ENCODE measurements at regions not wholly inside any gene's neighbourhood (a gene's known extent, or its start where the extent isn't known, plus 50 kb on each side); places are given as distances from the start of the nearest gene placed in this dataset.

DNA sequence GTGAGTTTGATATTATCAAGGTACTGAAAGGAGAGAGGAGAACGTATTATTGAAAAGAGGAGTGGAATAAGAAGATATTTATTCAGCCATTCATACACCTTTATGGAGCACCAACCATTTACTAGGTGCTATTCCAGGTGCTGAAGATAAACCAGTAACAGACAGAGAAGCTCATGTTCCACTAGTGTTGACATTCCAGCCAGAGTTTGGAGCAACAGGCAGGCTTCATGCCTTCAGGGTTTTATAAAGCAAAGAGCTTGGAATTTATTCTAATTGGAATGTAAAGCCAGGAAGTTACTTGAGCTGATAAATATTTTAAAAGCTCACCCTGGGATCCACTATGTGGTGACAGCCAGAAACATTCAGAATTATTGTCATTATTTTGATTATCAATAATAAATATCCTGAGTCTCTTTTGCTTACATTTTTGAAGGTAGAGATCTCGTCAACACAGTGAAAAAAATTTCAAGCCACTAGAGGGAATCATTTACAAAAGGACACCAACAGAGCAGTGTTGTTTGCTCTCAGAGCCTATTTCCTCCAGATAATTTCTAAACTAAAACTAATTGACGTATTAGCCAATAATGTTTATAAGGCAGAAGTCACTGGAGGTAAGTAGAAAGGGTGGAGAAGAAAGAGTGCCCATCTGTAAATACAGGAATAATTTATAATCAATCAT is 172.0 kb downstream of the KCNA4 start:
- peaks cover 17% of the 10 kb centered on the region for H3K9me3 Mint-ChIP-seq
- intact Hi-C loops (cut with micrococcal nuclease), result no loop called here
- H3K27ac Mint-ChIP-seq, result no peak overlapping the region
- DNase-seq (ENCODE audit: low spot score), result no peak
- no peaks in the 10 kb centered on the region for H3K27me3 Mint-ChIP-seq (ENCODE audit: low read depth)
- no peaks in the 10 kb centered on the region for H3K4me1 Mint-ChIP-seq (ENCODE audit: low read depth)
- H3K36me3 Mint-ChIP-seq (ENCODE audit: low read depth), result no peaks in the 10 kb centered on the region
- H3K4me3 Mint-ChIP-seq (ENCODE audit: low read depth), result no peak overlapping the region

DNA sequence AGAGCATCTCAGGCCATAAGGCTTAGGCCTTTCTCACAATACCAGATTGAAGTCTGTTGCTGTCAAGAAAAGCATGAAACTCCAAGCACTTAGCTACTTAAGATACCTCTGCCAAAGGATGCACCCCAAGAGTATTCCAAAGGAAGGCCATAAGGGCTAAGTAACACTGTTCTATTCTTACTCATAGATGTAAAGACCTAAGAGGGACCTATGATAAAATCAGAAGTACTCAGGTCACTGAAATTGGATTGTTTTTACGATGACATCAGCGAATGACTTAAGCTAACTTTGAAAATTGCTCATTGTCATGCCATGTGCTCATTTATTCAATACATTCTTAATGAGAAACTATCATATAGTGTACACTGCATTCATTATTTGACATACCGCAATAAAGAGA is 172.8 kb downstream of the KCNA4 start:
- H3K36me3 Mint-ChIP-seq (ENCODE audit: low read depth), result no peaks in the 10 kb centered on the region
- H3K9me3 Mint-ChIP-seq, result peaks cover 13% of the 10 kb centered on the region
- H3K4me1 Mint-ChIP-seq (ENCODE audit: low read depth), result no peaks in the 10 kb centered on the region
- no peak overlapping the region for H3K4me3 Mint-ChIP-seq (ENCODE audit: low read depth)
- intact Hi-C loops (cut with micrococcal nuclease), result no loop called here
- DNase-seq (ENCODE audit: low spot score), result no peak
- no peaks in the 10 kb centered on the region for H3K27me3 Mint-ChIP-seq (ENCODE audit: low read depth)
- H3K27ac Mint-ChIP-seq, result no peak overlapping the region

DNA sequence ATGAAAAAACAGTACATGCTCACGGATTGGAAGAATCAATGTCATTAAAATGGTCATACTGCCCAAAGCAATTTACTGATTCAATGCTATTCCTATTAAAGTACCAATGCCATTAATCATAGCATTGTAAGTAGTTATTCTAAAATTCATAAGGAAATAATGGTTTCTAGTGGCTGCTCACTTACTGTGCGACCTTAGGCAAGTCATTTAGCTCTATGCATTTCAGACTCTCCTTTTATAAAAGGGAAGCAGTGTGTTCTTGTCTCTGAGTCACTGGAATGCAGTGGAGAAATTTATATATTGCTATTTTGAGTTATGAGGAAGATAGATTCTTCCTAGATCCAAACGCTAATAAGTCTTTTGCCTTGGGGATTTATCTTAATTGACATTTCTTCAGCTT is 174.8 kb downstream of the KCNA4 start:
- H3K4me3 Mint-ChIP-seq (ENCODE audit: low read depth), result no peak overlapping the region
- no peaks in the 10 kb centered on the region for H3K36me3 Mint-ChIP-seq (ENCODE audit: low read depth)
- no peak for DNase-seq (ENCODE audit: low spot score)
- no peak overlapping the region for H3K27ac Mint-ChIP-seq
- H3K4me1 Mint-ChIP-seq (ENCODE audit: low read depth), result no peaks in the 10 kb centered on the region
- intact Hi-C loops (cut with micrococcal nuclease), result no loop called here
- no peaks in the 10 kb centered on the region for H3K27me3 Mint-ChIP-seq (ENCODE audit: low read depth)
- peaks cover 13% of the 10 kb centered on the region for H3K9me3 Mint-ChIP-seq

DNA sequence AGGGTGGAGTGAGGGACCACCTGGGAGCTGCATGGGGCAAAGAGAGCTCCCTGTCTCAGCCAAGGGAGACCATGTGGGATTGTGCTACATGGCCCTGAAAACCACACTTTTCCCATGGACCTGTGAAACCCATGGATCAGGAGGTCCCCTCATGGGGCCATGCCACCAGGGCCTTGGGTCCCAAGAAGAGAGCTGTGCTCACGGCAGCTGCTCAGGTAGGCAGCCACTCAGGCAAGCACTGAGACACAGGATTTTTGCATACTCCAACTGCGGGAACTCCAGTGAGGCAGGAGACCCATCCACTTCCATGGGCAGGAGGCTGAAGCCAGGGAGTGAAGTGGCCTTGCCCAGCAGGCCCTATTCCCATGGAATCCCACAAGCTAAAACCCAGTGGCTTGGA is 190.0 kb downstream of the KCNA4 start:
- Mint-ChIP-seq H3K9me3 (peaks cover 29% of the 10 kb centered on the region), H3K27me3 (ENCODE audit: low read depth) (no peaks in the 10 kb centered on the region), H3K4me3 (ENCODE audit: low read depth) (no peak overlapping the region), H3K27ac (no peak overlapping the region), H3K4me1 (ENCODE audit: low read depth) (no peaks in the 10 kb centered on the region), H3K36me3 (ENCODE audit: low read depth) (no peaks in the 10 kb centered on the region)
- intact Hi-C loops (cut with micrococcal nuclease), result no loop called here
- no peak for DNase-seq (ENCODE audit: low spot score)

DNA sequence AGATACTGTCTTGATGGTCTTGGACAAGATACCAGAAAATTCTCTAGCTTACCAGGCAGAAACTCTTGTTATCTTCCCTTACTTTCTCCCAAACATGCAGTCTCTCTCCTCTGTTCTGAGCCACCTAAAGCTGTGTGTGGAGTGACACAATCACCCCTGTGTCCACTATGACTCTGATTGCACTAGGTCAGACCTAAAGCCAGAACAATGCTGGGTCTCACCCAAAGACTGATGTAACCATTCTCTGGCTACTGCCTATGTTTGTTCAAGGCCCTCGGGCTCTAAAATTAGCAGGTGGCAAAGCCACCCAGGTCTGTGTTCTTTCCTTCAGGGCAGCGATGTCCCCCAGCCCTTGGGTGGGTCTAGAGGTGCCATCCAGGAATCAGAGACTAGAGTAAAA is 200.5 kb downstream of the KCNA4 start:
- Mint-ChIP-seq H3K4me1 (ENCODE audit: low read depth) (no peaks in the 10 kb centered on the region), H3K4me3 (ENCODE audit: low read depth) (no peak overlapping the region), H3K9me3 (peaks cover 40% of the 10 kb centered on the region), H3K27me3 (ENCODE audit: low read depth) (no peaks in the 10 kb centered on the region), H3K27ac (no peak overlapping the region), H3K36me3 (ENCODE audit: low read depth) (no peaks in the 10 kb centered on the region)
- DNase-seq (ENCODE audit: low spot score), result no peak
- intact Hi-C loops (cut with micrococcal nuclease), result no loop called here

DNA sequence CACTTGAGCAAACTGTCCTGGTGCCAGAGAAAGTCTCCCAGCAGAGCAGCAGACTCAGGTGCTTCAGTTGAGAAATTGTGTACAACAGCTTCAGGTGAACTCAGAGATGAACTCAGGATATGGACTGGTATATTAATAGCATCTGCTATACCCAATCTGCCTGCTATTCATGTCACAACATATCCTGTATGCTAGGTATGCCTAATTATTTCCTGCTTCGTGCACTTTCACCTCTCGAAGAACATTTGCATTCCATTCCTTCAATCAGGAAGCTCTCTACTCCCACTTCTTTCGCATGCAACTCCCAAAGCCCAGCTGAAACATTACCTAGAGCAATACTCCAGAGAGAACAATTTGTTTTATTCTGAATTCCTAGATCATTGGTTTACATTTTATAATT is 207.7 kb downstream of the KCNA4 start:
- no peaks in the 10 kb centered on the region for H3K27me3 Mint-ChIP-seq (ENCODE audit: low read depth)
- H3K27ac Mint-ChIP-seq, result no peak overlapping the region
- H3K36me3 Mint-ChIP-seq (ENCODE audit: low read depth), result no peaks in the 10 kb centered on the region
- peaks cover 12% of the 10 kb centered on the region for H3K9me3 Mint-ChIP-seq
- H3K4me3 Mint-ChIP-seq (ENCODE audit: low read depth), result no peak overlapping the region
- H3K4me1 Mint-ChIP-seq (ENCODE audit: low read depth), result no peaks in the 10 kb centered on the region
- DNase-seq (ENCODE audit: low spot score), result no peak
- intact Hi-C loops (cut with micrococcal nuclease), result no loop called here

DNA sequence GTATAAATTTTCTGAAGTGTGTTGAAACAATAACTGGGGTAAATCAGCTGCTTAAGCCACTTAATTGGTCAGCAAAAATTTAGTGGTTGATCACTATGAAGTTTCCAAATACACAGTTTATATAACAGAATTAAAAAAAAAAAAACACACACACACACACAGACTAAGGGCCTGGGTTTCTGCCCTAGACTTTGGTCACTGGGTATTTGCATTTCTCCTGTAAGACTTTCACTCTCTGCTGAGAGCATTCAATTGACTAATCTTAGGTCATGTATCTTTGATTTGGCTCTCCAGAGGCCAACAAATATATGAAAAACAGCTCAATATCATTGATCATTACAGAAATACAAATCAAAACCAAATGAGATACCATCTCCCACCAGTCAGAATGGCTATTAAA is 214.3 kb downstream of the KCNA4 start:
- no peak overlapping the region for H3K4me3 Mint-ChIP-seq (ENCODE audit: low read depth)
- intact Hi-C loops (cut with micrococcal nuclease), result no loop called here
- H3K27me3 Mint-ChIP-seq (ENCODE audit: low read depth), result no peaks in the 10 kb centered on the region
- DNase-seq (ENCODE audit: low spot score), result no peak
- no peak overlapping the region for H3K27ac Mint-ChIP-seq
- peaks cover 19% of the 10 kb centered on the region for H3K9me3 Mint-ChIP-seq
- no peaks in the 10 kb centered on the region for H3K4me1 Mint-ChIP-seq (ENCODE audit: low read depth)
- H3K36me3 Mint-ChIP-seq (ENCODE audit: low read depth), result no peaks in the 10 kb centered on the region

DNA sequence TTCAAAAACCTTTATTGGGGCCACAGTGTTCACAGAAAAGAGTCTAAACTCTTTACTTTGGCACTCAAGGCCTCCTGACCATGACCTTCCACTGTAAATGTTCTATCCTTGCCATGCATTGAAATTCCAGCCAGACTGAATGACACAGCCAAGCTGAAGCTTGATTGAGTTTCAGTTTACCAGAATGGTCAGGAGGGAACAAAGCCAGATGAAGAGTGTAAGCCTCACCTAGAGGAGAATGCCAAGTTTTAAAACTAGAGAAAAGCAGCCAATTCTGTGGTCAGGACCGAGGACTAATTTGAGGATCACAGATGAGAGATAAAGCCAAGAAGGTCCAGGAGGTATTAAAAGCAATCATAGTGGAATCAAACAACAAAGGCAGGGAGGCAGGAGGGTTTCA is 215.3 kb downstream of the KCNA4 start:
- intact Hi-C loops (cut with micrococcal nuclease), result no loop called here
- DNase-seq (ENCODE audit: low spot score), result no peak
- Mint-ChIP-seq H3K36me3 (ENCODE audit: low read depth) (no peaks in the 10 kb centered on the region), H3K9me3 (peaks cover 23% of the 10 kb centered on the region), H3K27me3 (ENCODE audit: low read depth) (no peaks in the 10 kb centered on the region), H3K4me3 (ENCODE audit: low read depth) (no peak overlapping the region), H3K4me1 (ENCODE audit: low read depth) (no peaks in the 10 kb centered on the region), H3K27ac (no peak overlapping the region)

DNA sequence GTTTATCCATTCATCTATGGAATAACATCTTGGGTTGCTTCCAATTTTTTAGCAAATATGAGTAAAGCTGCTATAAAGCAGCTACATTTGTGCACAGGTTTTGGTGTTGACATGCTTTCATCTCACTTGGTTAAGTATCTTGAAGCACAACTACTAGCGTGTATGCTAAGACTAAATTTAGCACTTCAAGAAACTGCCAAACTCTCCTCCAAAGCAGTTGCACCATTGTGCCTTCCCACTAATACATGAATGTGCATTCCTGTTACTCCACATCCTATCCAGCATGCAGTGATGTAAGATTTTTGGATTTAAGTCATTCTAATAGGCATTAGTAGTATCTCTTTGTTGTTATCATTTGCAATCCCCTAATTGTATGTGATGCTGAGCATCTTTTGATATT is 230.7 kb downstream of the KCNA4 start:
- H3K4me1 Mint-ChIP-seq (ENCODE audit: low read depth), result no peaks in the 10 kb centered on the region
- peaks cover 19% of the 10 kb centered on the region for H3K9me3 Mint-ChIP-seq
- no peaks in the 10 kb centered on the region for H3K36me3 Mint-ChIP-seq (ENCODE audit: low read depth)
- no peak overlapping the region for H3K4me3 Mint-ChIP-seq (ENCODE audit: low read depth)
- DNase-seq (ENCODE audit: low spot score), result no peak
- H3K27me3 Mint-ChIP-seq (ENCODE audit: low read depth), result no peaks in the 10 kb centered on the region
- intact Hi-C loops (cut with micrococcal nuclease), result no loop called here
- H3K27ac Mint-ChIP-seq, result no peak overlapping the region

DNA sequence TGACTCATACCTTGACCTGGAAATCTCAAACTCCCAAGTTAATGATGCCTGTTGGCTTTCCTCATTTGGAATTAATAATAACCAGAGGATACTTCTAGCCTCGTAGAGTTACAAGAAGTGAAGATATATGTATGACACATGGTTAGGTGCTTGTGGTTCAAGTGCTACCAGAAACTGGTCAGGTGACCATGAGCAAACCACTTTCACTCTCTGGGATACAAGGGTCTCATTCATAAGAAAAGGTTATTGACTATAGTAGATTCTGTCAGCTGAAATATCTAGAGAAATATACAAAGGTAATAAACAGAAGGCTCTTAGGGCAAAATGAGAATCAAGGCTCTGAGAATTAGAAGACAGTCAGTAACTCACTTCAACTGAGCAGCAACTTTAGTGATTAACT is 233.3 kb downstream of the KCNA4 start:
- Mint-ChIP-seq H3K27ac (no peak overlapping the region), H3K4me3 (ENCODE audit: low read depth) (no peak overlapping the region), H3K36me3 (ENCODE audit: low read depth) (no peaks in the 10 kb centered on the region), H3K4me1 (ENCODE audit: low read depth) (no peaks in the 10 kb centered on the region), H3K9me3 (peaks cover 19% of the 10 kb centered on the region), H3K27me3 (ENCODE audit: low read depth) (no peaks in the 10 kb centered on the region)
- intact Hi-C loops (cut with micrococcal nuclease), result no loop called here
- no peak for DNase-seq (ENCODE audit: low spot score)

DNA sequence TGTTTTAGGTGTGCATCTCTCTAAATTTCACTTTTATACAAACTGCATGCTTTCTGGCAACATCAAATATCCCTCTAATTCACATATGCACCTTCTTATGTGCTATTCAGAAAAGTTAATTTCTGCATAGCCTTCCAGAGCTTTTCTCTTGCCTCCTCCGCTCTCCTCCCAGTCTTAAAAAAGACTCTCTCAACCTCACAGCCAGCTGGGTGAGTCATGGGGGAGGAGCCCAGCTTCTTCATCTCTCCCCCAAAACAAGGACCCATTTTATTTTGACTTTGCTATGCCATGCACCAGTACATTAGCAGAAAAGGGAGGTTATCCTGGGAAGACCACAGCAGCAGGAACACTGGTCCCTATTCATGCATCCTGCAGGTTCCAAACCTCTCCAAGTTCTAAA is 234.4 kb downstream of the KCNA4 start:
- H3K27me3 Mint-ChIP-seq (ENCODE audit: low read depth), result no peaks in the 10 kb centered on the region
- DNase-seq (ENCODE audit: low spot score), result no peak

DNA sequence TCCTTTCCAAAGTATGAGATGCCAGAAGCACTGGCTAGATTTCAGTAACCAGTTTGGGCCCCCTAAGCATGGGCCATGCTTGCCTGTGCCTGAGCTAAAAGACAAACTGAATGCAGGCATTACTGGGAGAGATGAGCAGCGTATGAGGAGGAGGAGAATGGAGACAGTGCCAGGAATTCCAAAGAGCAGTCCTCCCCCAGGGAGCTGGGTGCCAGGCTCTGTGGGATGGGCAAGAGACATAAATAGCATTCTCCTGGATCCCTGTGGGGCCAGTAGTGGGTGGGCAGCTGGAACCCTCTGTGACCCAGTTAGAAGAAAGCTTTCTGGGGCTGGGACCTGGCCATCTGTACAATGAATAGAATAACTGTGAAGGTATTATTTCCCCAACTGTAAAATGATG is 235.6 kb downstream of the KCNA4 start:
- Mint-ChIP-seq H3K27me3 (ENCODE audit: low read depth) (no peaks in the 10 kb centered on the region), H3K27ac (no peak overlapping the region), H3K4me1 (ENCODE audit: low read depth) (no peaks in the 10 kb centered on the region), H3K36me3 (ENCODE audit: low read depth) (no peaks in the 10 kb centered on the region), H3K4me3 (ENCODE audit: low read depth) (no peak overlapping the region), H3K9me3 (peaks cover 34% of the 10 kb centered on the region)
- no peak for DNase-seq (ENCODE audit: low spot score)
- intact Hi-C loops (cut with micrococcal nuclease), result no loop called here

More for the DNA sequence above, 234.4 kb downstream of the KCNA4 start:
- intact Hi-C loops (cut with micrococcal nuclease), result no loop called here
- Mint-ChIP-seq H3K36me3 (ENCODE audit: low read depth) (no peaks in the 10 kb centered on the region), H3K4me1 (ENCODE audit: low read depth) (no peaks in the 10 kb centered on the region), H3K27ac (no peak overlapping the region), H3K4me3 (ENCODE audit: low read depth) (no peak overlapping the region), H3K9me3 (peaks cover 25% of the 10 kb centered on the region)

DNA sequence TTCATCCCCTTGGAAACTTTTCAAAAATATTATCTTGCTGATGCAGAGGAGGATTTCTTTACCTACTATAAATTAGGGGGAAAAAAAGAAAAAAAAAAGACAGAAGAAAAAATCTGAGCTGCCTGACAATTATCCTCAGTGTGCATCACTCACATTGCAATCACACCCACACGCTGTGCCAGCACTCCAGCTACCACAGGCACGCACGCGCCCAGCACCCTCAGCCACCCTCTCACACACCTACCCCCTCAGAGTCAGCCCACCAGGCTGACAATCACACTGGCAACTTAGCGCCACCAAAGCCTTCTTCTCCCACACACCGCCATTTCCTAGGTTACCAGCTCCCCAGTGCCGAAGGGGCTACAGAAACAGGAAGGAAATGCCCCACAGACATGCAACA is 236.1 kb downstream of the KCNA4 start:
- Mint-ChIP-seq H3K27me3 (ENCODE audit: low read depth) (no peaks in the 10 kb centered on the region), H3K4me3 (ENCODE audit: low read depth) (no peak overlapping the region), H3K36me3 (ENCODE audit: low read depth) (no peaks in the 10 kb centered on the region), H3K4me1 (ENCODE audit: low read depth) (no peaks in the 10 kb centered on the region), H3K9me3 (peaks cover 32% of the 10 kb centered on the region), H3K27ac (no peak overlapping the region)
- intact Hi-C loops (cut with micrococcal nuclease), result no loop called here
- DNase-seq (ENCODE audit: low spot score), result no peak

DNA sequence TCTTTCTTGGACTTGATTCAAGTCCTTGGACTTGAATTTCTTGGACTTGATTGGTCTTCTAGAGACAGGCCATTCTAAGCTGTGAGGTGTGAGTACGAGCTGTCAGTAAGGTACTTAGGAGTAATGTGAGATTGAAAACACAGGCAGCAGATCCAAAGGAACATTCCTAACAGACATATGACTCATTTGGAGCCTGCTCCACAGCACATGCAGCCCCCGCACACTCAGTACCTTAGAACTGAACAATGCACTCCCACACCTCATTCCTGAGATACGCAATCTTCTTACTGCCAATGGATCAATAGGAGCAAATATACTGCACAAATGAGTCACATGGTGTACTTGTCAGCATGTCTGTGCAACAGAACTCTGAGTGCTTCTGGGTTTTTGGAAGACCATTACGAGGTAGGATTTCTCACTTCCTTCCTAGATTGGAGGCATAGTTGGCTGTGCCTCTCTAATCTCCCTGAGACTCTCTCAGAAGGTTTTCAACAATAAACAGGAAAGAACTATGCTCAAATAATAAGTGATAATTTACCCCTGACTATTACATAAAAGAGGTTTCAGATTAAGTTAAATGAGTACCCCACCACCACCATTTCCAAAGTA is 243.1 kb downstream of the KCNA4 start:
- no peak overlapping the region for H3K27ac Mint-ChIP-seq
- intact Hi-C loops (cut with micrococcal nuclease), result no loop called here
- no peaks in the 10 kb centered on the region for H3K27me3 Mint-ChIP-seq (ENCODE audit: low read depth)
- no peaks in the 10 kb centered on the region for H3K36me3 Mint-ChIP-seq (ENCODE audit: low read depth)
- DNase-seq (ENCODE audit: low spot score), result no peak
- H3K4me3 Mint-ChIP-seq (ENCODE audit: low read depth), result no peak overlapping the region
- no peaks in the 10 kb centered on the region for H3K4me1 Mint-ChIP-seq (ENCODE audit: low read depth)
- H3K9me3 Mint-ChIP-seq, result peaks cover 41% of the 10 kb centered on the region

Data from activated T-helper 2 cell treated with anti-CD3 and anti-CD28 coated beads, Interferon-gamma antibody, Interleukin-2, Interleukin-4, amounts not matched to agents 10 μg/mL and 5 μg/mL and 100 μg/mL, durations not matched to agents 14 hours and 24 hours and 36 hours (primary cell).